Lower leg skin (tissue), 4 donors: ENCODE measurements at regions not wholly inside any gene's neighbourhood (a gene's known extent, or its start where the extent isn't known, plus 50 kb on each side); places are given as distances from the start of the nearest gene placed in this dataset.

Experiments used
- DNase-seq, 2 donors: peaks; one replicate each; pipeline ENCODE4 v3.0.0-alpha.2; 2019; ENCODE audit warnings: low spot score in 2 of 2
- H3K4me3 ChIP-seq: fragments of 200-600 bp; sonication (generic); 2 replicates; pipeline ENCODE4 v1.5.1; 2017; ENCODE audit warnings: mild to moderate bottlenecking, low read depth; ENCODE audit not compliant: poor library complexity, severe bottlenecking
- CTCF ChIP-seq, 3 donors: fragments of 450-650 bp; IDR thresholded peaks; one replicate each; pipeline ENCODE4 v1.5.1; 2016; ENCODE audit warnings: antibody characterized with exemption in 3 of 3, mild to moderate bottlenecking in 3 of 3, moderate library complexity in 2 of 3
- POLR2A ChIP-seq, 2 donors: fragments of 450-650 bp; IDR thresholded peaks; one replicate each; pipeline ENCODE4 v1.6.1; 2016 to 2017; ENCODE audit warnings: antibody characterized with exemption in 2 of 2, mild to moderate bottlenecking in 1 of 2, moderate library complexity in 1 of 2
- WGBS, 2 donors: methylation state at CpG; one replicate each; pipeline ENCODE4 v1.1.5; 2018; 5-methylcytosine and 5-hydroxymethylcytosine counted together
- intact Hi-C: fragments of 100-400 bp; cut with DNase I; formaldehyde crosslinking; loops from one replicate; pipeline ENCODE4 v1.15.0; 2023; ENCODE audit warnings: low total_unique reads

GRCh38 chr12:31821484-31821883, 92.7 kb upstream of the AMN1 start:
- WGBS, 2 donors: 90 to 94% methylated on average over 3 of the region's 3 CpGs
- TF ChIP-seq CTCF (IDR thresholded peaks at IDR 0.05) (no peak), POLR2A (IDR thresholded peaks at IDR 0.05) (no peak)
- H3K4me3 ChIP-seq: no peak overlapping the region
- intact Hi-C loops: no loop called here
- no peak for DNase-seq

- WGBS, 2 donors: 83 to 92% methylated on average over 7 of the region's 7 CpGs
- no peak overlapping the region for H3K4me3 ChIP-seq
- intact Hi-C loops: no loop called here
- TF ChIP-seq CTCF (IDR thresholded peaks at IDR 0.05) (no peak), POLR2A (IDR thresholded peaks at IDR 0.05) (no peak)
- no peak for DNase-seq
Observed at GRCh38 chr12:31820832-31821231, 92.0 kb upstream of the AMN1 start.

- WGBS, 2 donors: 69 to 74% methylated on average over 2 of the region's 2 CpGs
- DNase-seq: no peak
- H3K4me3 ChIP-seq: no peak overlapping the region
- intact Hi-C loops: no loop called here
- TF ChIP-seq CTCF (IDR thresholded peaks at IDR 0.05) (no peak), POLR2A (IDR thresholded peaks at IDR 0.05) (no peak)
Observed at GRCh38 chr12:31819427-31819826, 90.6 kb upstream of the AMN1 start.

GRCh38 chr12:31818623-31819268, 89.9 kb upstream of the AMN1 start:
- 58 to 63% methylated on average over 2 of the region's 2 CpGs for WGBS, 2 donors
- intact Hi-C loops: no loop called here
- no peak for DNase-seq
- H3K4me3 ChIP-seq: no peak overlapping the region
- no peak for TF ChIP-seq POLR2A (IDR thresholded peaks at IDR 0.05)
- no peak for TF ChIP-seq CTCF (IDR thresholded peaks at IDR 0.05)

GRCh38 chr12:31817120-31817519, 88.3 kb upstream of the AMN1 start:
- intact Hi-C loops: no loop called here
- no peak for TF ChIP-seq POLR2A (IDR thresholded peaks at IDR 0.05)
- TF ChIP-seq CTCF (IDR thresholded peaks at IDR 0.05): no peak
- 61 to 67% methylated on average over 5 of the region's 5 CpGs for WGBS, 2 donors
- no peak overlapping the region for H3K4me3 ChIP-seq
- DNase-seq: no peak

- 59 to 77% methylated on average over 1 of the region's 1 CpG for WGBS, 2 donors
- H3K4me3 ChIP-seq: no peak overlapping the region
- intact Hi-C loops: no loop called here
- TF ChIP-seq CTCF (IDR thresholded peaks at IDR 0.05): no peak
- no peak for TF ChIP-seq POLR2A (IDR thresholded peaks at IDR 0.05)
- DNase-seq: no peak
Observed at GRCh38 chr12:31815096-31815495, 86.3 kb upstream of the AMN1 start.
